Endothelial cell of umbilical vein (primary cell): ENCODE measurements at regions not wholly inside any gene's neighbourhood (a gene's known extent, or its start where the extent isn't known, plus 50 kb on each side); places are given as distances from the start of the nearest gene placed in this dataset.

ENCODE experiments used
- BruUV-seq: library from RNA; stranded (reverse); fragments of 400-500 nt; replicated peaks from 2 replicates; lab custom pipeline; 2021; lab: Mats Ljungman, UMichigan
- CTCF ChIA-PET: fragments of 300-600, 350-600 bp; sonication (Branson Sonifier 250); formaldehyde crosslinking; loops from one replicate; lab custom pipeline; 2021; ENCODE audit warnings: antibody characterized with exemption, inconsistent platforms; lab: Charles Lee
- POLR2A ChIA-PET: fragments of 300-600, 350-600 bp; sonication (Branson Sonifier 250); formaldehyde crosslinking; loops from one replicate; lab custom pipeline; 2021; ENCODE audit warnings: antibody characterized with exemption, inconsistent platforms; lab: Charles Lee
- DNase-seq: peaks from one replicate; pipeline ENCODE4 v3.0.0-alpha.2; 2011; ENCODE audit warnings: low read depth, low spot score
- FAIRE-seq: peaks from 2 replicates; lab custom pipeline; 2011; peaks lifted over from hg19 to GRCh38; lab: Jason Lieb, UNC
- H2AFZ ChIP-seq: 2 replicates; pipeline ENCODE4 v1.6.0; 2012; ENCODE audit warnings: low read depth, low read length, control low read depth, inconsistent platforms
- H3K27ac ChIP-seq: 2 replicates; pipeline ENCODE4 v1.5.1; 2011; ENCODE audit warnings: low read depth, mild to moderate bottlenecking, control low read depth, low read length, moderate library complexity; ENCODE audit not compliant: insufficient read depth
- H3K27me3 ChIP-seq, 2 experiments: 2 replicates each; pipeline versions ENCODE4 v1.6.0 to v1.6.1; 2011; ENCODE audit warnings: low read length in 2 of 2, mixed read lengths in 1 of 2; ENCODE audit not compliant: control insufficient read depth in 2 of 2, insufficient read depth in 2 of 2
- H3K36me3 ChIP-seq, 2 experiments: 2 replicates in 1 of 2; 3 replicates in 1 of 2; pipeline ENCODE4 v1.5.1; 2011; ENCODE audit warnings: low read length in 2 of 2, mild to moderate bottlenecking in 1 of 2, moderate library complexity in 1 of 2; ENCODE audit not compliant: control insufficient read depth in 2 of 2, insufficient read depth in 2 of 2; ENCODE audit errors: extremely low read depth in 1 of 2
- H3K4me1 ChIP-seq: 3 replicates; pipeline ENCODE4 v1.5.1; 2011; ENCODE audit warnings: mild to moderate bottlenecking, low read length; ENCODE audit not compliant: control insufficient read depth, insufficient read depth; ENCODE audit errors: extremely low read depth
- H3K4me2 ChIP-seq: 2 replicates; pipeline ENCODE4 v1.6.1; 2011; ENCODE audit warnings: low read length, control low read depth, mixed read lengths; ENCODE audit not compliant: insufficient read depth
- H3K4me3 ChIP-seq, 3 experiments: fragments of 200-600 bp in 1 of 3; sonication (generic), shearing (Covaris generic) in 1 of 3; replicated peaks in 1 of 3; 2 replicates each; pipeline ENCODE4 v1.5.1; 2011 to 2016; ENCODE audit warnings: control low read depth in 3 of 3, low read length in 3 of 3, mild to moderate bottlenecking in 2 of 3, inconsistent platforms in 1 of 3, low read depth in 1 of 3, moderate library complexity in 1 of 3; ENCODE audit not compliant: insufficient read depth in 1 of 3
- H3K79me2 ChIP-seq: 2 replicates; pipeline ENCODE4 v1.6.0; 2012; ENCODE audit warnings: low read length, inconsistent platforms; ENCODE audit not compliant: control insufficient read depth, insufficient read depth
- H3K9ac ChIP-seq: replicated peaks from 2 replicates; pipeline ENCODE3; 2011; ENCODE audit warnings: low read length, control low read depth; ENCODE audit not compliant: insufficient read depth; ENCODE audit errors: extremely low read depth
- H3K9me1 ChIP-seq: replicated peaks from 3 replicates; pipeline ENCODE4 v1.6.0; 2011; ENCODE audit warnings: mild to moderate bottlenecking, low read length; ENCODE audit not compliant: control insufficient read depth, insufficient read depth; ENCODE audit errors: extremely low read depth
- H3K9me3 ChIP-seq: replicated peaks from 2 replicates; pipeline ENCODE4 v1.5.1; 2012; ENCODE audit warnings: low read length, inconsistent platforms; ENCODE audit not compliant: control insufficient read depth, insufficient read depth
- H4K20me1 ChIP-seq: replicated peaks from 2 replicates; pipeline ENCODE3; 2011; ENCODE audit warnings: mild to moderate bottlenecking, low read length; ENCODE audit not compliant: control insufficient read depth, insufficient read depth; ENCODE audit errors: extremely low read depth
- EZH2 ChIP-seq: IDR thresholded peaks from 2 replicates; pipeline ENCODE4 v1.6.1; 2012; ENCODE audit warnings: borderline replicate concordance, low read depth, mild to moderate bottlenecking, moderate library complexity, low read length, inconsistent platforms; ENCODE audit not compliant: severe bottlenecking
- GATA2 ChIP-seq: IDR thresholded peaks from 2 replicates; pipeline ENCODE4 v1.7.0; 2011; ENCODE audit warnings: low read depth, mild to moderate bottlenecking, moderate library complexity, mixed read lengths, low read length; ENCODE audit not compliant: insufficient read length, insufficient read depth
- JUN ChIP-seq: IDR thresholded peaks from 2 replicates; pipeline ENCODE4 v1.6.1; 2011; ENCODE audit warnings: borderline replicate concordance, low read depth; ENCODE audit not compliant: insufficient read length, insufficient read depth
- POLR2A ChIP-seq: IDR thresholded peaks from 2 replicates; pipeline ENCODE4 v1.6.1; 2012; ENCODE audit warnings: low read depth, mild to moderate bottlenecking, control low read depth, low read length
- POLR2AphosphoS5 ChIP-seq: IDR thresholded peaks from 2 replicates; pipeline ENCODE4 v1.6.1; 2012; ENCODE audit warnings: low read depth, mild to moderate bottlenecking, control low read depth, low read length, moderate library complexity; ENCODE audit not compliant: insufficient read depth
- dilution Hi-C: fragments of 300-500 bp; cut with MboI; formaldehyde crosslinking; loops from one replicate; pipeline ENCODE4 v1.15.0; 2019; ENCODE audit warnings: low sequenced_read_pairs; ENCODE audit not compliant: extremely low pct_ligation_motif_present
- intact Hi-C: fragments of 100-400 bp; cut with micrococcal nuclease; formaldehyde crosslinking; loops from one replicate; pipeline ENCODE4 v1.10.0; 2022
- TF ChIP-seq, protein P1 (sequence below): IDR thresholded peaks from 2 replicates; pipeline ENCODE4 v1.6.1; 2011; ENCODE audit not compliant: insufficient read depth, insufficient read length
- TF ChIP-seq, protein P2 (sequence below), 2 donors: IDR thresholded peaks; 1 replicate in 1 of 2; 2 replicates in 1 of 2; pipeline ENCODE4 v1.5.1; 2011; ENCODE audit warnings: low read length in 2 of 2, mild to moderate bottlenecking in 2 of 2, moderate library complexity in 2 of 2, control low read depth in 1 of 2, inconsistent platforms in 1 of 2, low read depth in 1 of 2; ENCODE audit not compliant: insufficient read depth in 1 of 2; ENCODE audit errors: extremely low read depth in 1 of 2

DNA sequence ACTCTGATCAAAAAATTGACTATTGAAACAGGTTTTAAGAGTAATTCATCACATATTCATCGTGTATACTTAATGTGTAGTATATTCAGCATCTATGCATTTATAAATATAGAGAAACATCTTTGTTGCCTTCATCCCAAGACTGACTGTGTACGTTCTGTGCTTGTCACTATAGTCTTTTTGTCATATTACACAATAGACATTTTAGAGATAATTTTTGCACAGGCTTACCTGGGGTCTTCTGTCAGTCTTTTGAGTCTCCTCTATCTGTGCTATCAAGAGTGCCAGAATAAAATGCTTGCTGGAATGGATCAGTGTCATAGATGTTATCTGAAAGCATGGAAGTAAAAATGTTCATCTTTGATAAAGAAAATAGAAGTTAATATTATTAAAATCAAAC lies 1047.7 kb upstream of the NRXN1 start:
- no TSS peak for BruUV-seq
- Histone ChIP-seq H3K4me1 (no peaks in the 10 kb centered on the region), H2AFZ (no peak overlapping the region), H3K79me2 (no peaks in the 10 kb centered on the region), H3K9me1 (no peaks in the 10 kb centered on the region), H3K9me3 (no peaks in the 10 kb centered on the region), H3K4me2 (no peak overlapping the region), H3K36me3 (no peaks in the 10 kb centered on the region), H3K27ac (no peak overlapping the region), H3K4me3 (no peak overlapping the region), H3K9ac (no peak overlapping the region), H3K27me3 (no peaks in the 10 kb centered on the region), H4K20me1 (no peaks in the 10 kb centered on the region)
- POLR2A ChIA-PET, result no interaction called here
- intact Hi-C loops, result no loop called here
- TF ChIP-seq JUN (no peak), POLR2A (no peak), EZH2 (no peak), POLR2AphosphoS5 (no peak), GATA2 (no peak)
- TF ChIP-seq, protein P1, sequence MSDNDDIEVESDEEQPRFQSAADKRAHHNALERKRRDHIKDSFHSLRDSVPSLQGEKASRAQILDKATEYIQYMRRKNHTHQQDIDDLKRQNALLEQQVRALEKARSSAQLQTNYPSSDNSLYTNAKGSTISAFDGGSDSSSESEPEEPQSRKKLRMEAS, result no peak
- TF ChIP-seq, protein P2, sequence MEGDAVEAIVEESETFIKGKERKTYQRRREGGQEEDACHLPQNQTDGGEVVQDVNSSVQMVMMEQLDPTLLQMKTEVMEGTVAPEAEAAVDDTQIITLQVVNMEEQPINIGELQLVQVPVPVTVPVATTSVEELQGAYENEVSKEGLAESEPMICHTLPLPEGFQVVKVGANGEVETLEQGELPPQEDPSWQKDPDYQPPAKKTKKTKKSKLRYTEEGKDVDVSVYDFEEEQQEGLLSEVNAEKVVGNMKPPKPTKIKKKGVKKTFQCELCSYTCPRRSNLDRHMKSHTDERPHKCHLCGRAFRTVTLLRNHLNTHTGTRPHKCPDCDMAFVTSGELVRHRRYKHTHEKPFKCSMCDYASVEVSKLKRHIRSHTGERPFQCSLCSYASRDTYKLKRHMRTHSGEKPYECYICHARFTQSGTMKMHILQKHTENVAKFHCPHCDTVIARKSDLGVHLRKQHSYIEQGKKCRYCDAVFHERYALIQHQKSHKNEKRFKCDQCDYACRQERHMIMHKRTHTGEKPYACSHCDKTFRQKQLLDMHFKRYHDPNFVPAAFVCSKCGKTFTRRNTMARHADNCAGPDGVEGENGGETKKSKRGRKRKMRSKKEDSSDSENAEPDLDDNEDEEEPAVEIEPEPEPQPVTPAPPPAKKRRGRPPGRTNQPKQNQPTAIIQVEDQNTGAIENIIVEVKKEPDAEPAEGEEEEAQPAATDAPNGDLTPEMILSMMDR (IDR thresholded peaks at IDR 0.05; ENCODE audit: extremely low read depth in 1 of 2, insufficient read depth in 1 of 2, low read depth in 1 of 2, low read length in 2 of 2), result no peak
- dilution Hi-C loops, result no loop called here
- DNase-seq (no peak), FAIRE-seq (no peak)
- CTCF ChIA-PET, result no interaction called here
